Natural killer cell (primary cell): ENCODE measurements at regions not wholly inside any gene's neighbourhood (a gene's known extent, or its start where the extent isn't known, plus 50 kb on each side); places are given as distances from the start of the nearest gene placed in this dataset.

ENCODE experiments used
- ATAC-seq, 3 donors: fragments of 150-1000 bp in 2 of 3; fragments of 200-7000 bp in 1 of 3; cut with Tn5 transposase; 1 replicate in 1 of 3; 2 replicates in 2 of 3; pipeline ENCODE4 v1.10.0; 2021; ENCODE audit warnings: mild to moderate bottlenecking in 2 of 3, moderate library complexity in 2 of 3
- DNase-seq, 2 donors: peaks; one replicate each; pipeline versions ENCODE4 v3.0.0 to v3.0.0-alpha.2; 2013 to 2021; ENCODE audit warnings: mixed read lengths in 1 of 2
- H3K27ac ChIP-seq: one replicate; pipeline ENCODE4 v1.5.1; 2013; ENCODE audit warnings: mild to moderate bottlenecking, low read length
- H3K27me3 ChIP-seq: one replicate; pipeline ENCODE4 v1.6.1; 2013; ENCODE audit warnings: low read length; ENCODE audit not compliant: control insufficient read depth, insufficient read depth
- H3K36me3 ChIP-seq: one replicate; pipeline ENCODE4 v1.6.1; 2013; ENCODE audit warnings: low read length; ENCODE audit not compliant: control insufficient read depth, insufficient read depth
- H3K4me1 ChIP-seq: one replicate; pipeline ENCODE4 v1.6.1; 2013; ENCODE audit warnings: low read length; ENCODE audit not compliant: control insufficient read depth, insufficient read depth
- H3K4me3 ChIP-seq: one replicate; pipeline ENCODE4 v1.5.1; 2013; ENCODE audit warnings: low read length
- H3K9me3 ChIP-seq: one replicate; pipeline ENCODE4 v1.6.1; 2013; ENCODE audit warnings: low read length; ENCODE audit not compliant: control insufficient read depth, insufficient read depth
- H3K27ac Mint-ChIP-seq, 2 donors: one replicate each; pipeline ENCODE4 v1.8.0; 2022; ENCODE audit warnings: mild to moderate bottlenecking in 2 of 2, mixed read lengths in 2 of 2, moderate library complexity in 1 of 2
- H3K27me3 Mint-ChIP-seq, 2 donors: one replicate each; pipeline ENCODE4 v1.8.0; 2022; ENCODE audit warnings: low read depth in 2 of 2, mixed read lengths in 2 of 2
- H3K36me3 Mint-ChIP-seq: one replicate; pipeline ENCODE4 v1.8.0; 2022; ENCODE audit warnings: mixed read lengths
- H3K4me1 Mint-ChIP-seq, 2 donors: one replicate each; pipeline ENCODE4 v1.8.0; 2022; ENCODE audit warnings: mixed read lengths in 2 of 2
- H3K4me3 Mint-ChIP-seq: one replicate; pipeline ENCODE4 v1.8.0; 2022; ENCODE audit warnings: mild to moderate bottlenecking, moderate library complexity, mixed read lengths
- H3K9me3 Mint-ChIP-seq, 2 donors: one replicate each; pipeline ENCODE4 v1.8.0; 2022; ENCODE audit warnings: mixed read lengths in 2 of 2
- CTCF ChIP-seq: fragments of 200-600 bp; IDR thresholded peaks from one replicate; pipeline ENCODE4 v1.8.0; 2022; ENCODE audit warnings: antibody characterized with exemption
- WGBS: methylation state at CpG from one replicate; pipeline ENCODE4 v1.1.7; 2013; ENCODE audit warnings: missing lambda C conversion rate; ENCODE audit not compliant: insufficient coverage; 5-methylcytosine and 5-hydroxymethylcytosine counted together
- intact Hi-C: fragments of 100-400 bp; cut with micrococcal nuclease; formaldehyde crosslinking; loops from one replicate; pipeline ENCODE4 v1.14.2; 2022

DNA sequence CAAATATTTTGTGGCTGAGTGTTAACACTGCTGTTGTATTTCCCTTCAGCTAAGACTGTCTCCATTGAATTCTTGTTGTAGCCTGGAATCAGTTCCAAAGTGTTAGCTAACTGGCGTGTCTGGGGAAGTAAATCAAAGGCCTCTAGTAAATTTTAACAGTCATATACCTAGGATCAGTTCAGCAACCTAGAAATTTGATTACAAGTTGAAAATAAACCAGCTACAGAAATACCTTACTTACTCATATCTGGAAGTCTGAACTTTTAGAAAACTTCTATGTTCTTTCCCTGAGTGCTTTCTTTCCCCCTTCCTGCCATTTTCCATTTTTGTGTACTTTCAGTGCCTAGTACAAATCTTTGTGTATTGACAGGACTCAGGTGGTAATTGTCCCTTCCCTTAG, 396.7 kb upstream of the DCC start:
- H3K27me3 Mint-ChIP-seq: no peaks in the 10 kb centered on the region
- no peak for TF ChIP-seq CTCF
- H3K36me3 Mint-ChIP-seq: no peaks in the 10 kb centered on the region
- no peaks in the 10 kb centered on the region for H3K4me1 Mint-ChIP-seq
- no peaks in the 10 kb centered on the region for H3K9me3 ChIP-seq
- intact Hi-C loops: no loop called here
- peaks cover 2% of the 10 kb centered on the region in 2 donors for H3K9me3 Mint-ChIP-seq
- no peaks in the 10 kb centered on the region for H3K4me1 ChIP-seq
- H3K36me3 ChIP-seq: no peaks in the 10 kb centered on the region
- WGBS: 78% methylated on average over 1 of the region's 1 CpG
- no peak overlapping the region for H3K27ac ChIP-seq
- no peak overlapping the region for H3K27ac Mint-ChIP-seq
- H3K4me3 ChIP-seq: no peak overlapping the region
- no peak overlapping the region for H3K4me3 Mint-ChIP-seq
- ATAC-seq (no peak), DNase-seq (no peak)
- no peaks in the 10 kb centered on the region for H3K27me3 ChIP-seq

GRCh38 chr18:51946946-51947345, 393.1 kb upstream of the DCC start:
- no peaks in the 10 kb centered on the region for H3K27me3 Mint-ChIP-seq
- ATAC-seq: no peak
- no peaks in the 10 kb centered on the region for H3K4me1 ChIP-seq
- H3K4me3 ChIP-seq: no peak overlapping the region
- H3K36me3 Mint-ChIP-seq: no peaks in the 10 kb centered on the region
- peaks cover 6 to 8% of the 10 kb centered on the region in 2 donors for H3K9me3 Mint-ChIP-seq
- H3K27ac ChIP-seq: no peak overlapping the region
- no peak for DNase-seq
- H3K36me3 ChIP-seq: no peaks in the 10 kb centered on the region
- no peak overlapping the region for H3K4me3 Mint-ChIP-seq
- no peak for TF ChIP-seq CTCF
- intact Hi-C loops: no loop called here
- no peaks in the 10 kb centered on the region for H3K4me1 Mint-ChIP-seq
- 82% methylated on average over 2 of the region's 4 CpGs for WGBS
- no peak overlapping the region for H3K27ac Mint-ChIP-seq
- no peaks in the 10 kb centered on the region for H3K27me3 ChIP-seq
- no peaks in the 10 kb centered on the region for H3K9me3 ChIP-seq

GRCh38 chr18:51952844-51953243, 387.2 kb upstream of the DCC start:
- no peak for TF ChIP-seq CTCF
- Histone ChIP-seq H3K4me3 (no peak overlapping the region), H3K4me1 (no peaks in the 10 kb centered on the region), H3K27ac (no peak overlapping the region), H3K36me3 (no peaks in the 10 kb centered on the region), H3K27me3 (no peaks in the 10 kb centered on the region), H3K9me3 (no peaks in the 10 kb centered on the region)
- ATAC-seq: no peak
- Mint-ChIP-seq H3K9me3 (peaks cover 13 to 17% of the 10 kb centered on the region in 2 donors), H3K27me3 (no peaks in the 10 kb centered on the region), H3K36me3 (no peaks in the 10 kb centered on the region), H3K4me1 (no peaks in the 10 kb centered on the region), H3K27ac (no peak overlapping the region), H3K4me3 (no peak overlapping the region)
- no peak for DNase-seq
- 79% methylated on average over 2 of the region's 2 CpGs for WGBS
- intact Hi-C loops: no loop called here

DNA sequence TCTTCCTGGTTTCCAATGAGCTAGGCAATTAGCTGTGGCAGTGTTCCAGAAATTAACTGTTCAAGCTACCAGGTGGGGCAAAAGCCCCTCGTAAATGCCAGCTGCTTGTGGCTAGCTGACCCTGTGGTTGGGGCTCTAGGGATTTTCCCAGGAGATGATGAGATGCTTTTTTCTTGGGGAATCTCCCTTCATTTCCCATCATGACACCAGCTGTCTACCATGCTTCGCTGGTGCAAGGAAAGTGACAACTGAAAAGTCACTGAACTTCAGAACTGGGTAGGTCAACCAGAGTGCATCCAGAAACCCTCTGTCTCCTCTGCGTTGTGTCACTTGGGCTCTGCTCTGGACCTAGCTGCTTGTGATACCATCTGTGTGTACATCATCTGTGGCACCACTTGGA, 386.5 kb upstream of the DCC start:
- no peak overlapping the region for H3K27ac ChIP-seq
- no peaks in the 10 kb centered on the region for H3K9me3 ChIP-seq
- WGBS: 76% methylated on average over 3 of the region's 3 CpGs
- no peak for TF ChIP-seq CTCF
- no peaks in the 10 kb centered on the region for H3K36me3 ChIP-seq
- no peak overlapping the region for H3K4me3 ChIP-seq
- intact Hi-C loops: no loop called here
- peaks cover 13 to 17% of the 10 kb centered on the region in 2 donors for H3K9me3 Mint-ChIP-seq
- ATAC-seq: no peak
- no peak for DNase-seq
- no peak overlapping the region for H3K4me3 Mint-ChIP-seq
- no peaks in the 10 kb centered on the region for H3K27me3 ChIP-seq
- H3K4me1 Mint-ChIP-seq: no peaks in the 10 kb centered on the region
- no peak overlapping the region for H3K27ac Mint-ChIP-seq
- no peaks in the 10 kb centered on the region for H3K4me1 ChIP-seq
- H3K36me3 Mint-ChIP-seq: no peaks in the 10 kb centered on the region
- no peaks in the 10 kb centered on the region for H3K27me3 Mint-ChIP-seq
